ENCODE measurements at regions not wholly inside any gene's neighbourhood (a gene's known extent, or its start where the extent isn't known, plus 50 kb on each side); places are given as distances from the start of the nearest gene placed in this dataset.

GRCh38 chr7:156560075-156560474, 80.5 kb upstream of the RNF32 start:
- DNase-seq (no peak), ATAC-seq (ENCODE audit: low read depth in 2 of 2) (no peak)
- H3K27ac Mint-ChIP-seq, result no peak overlapping the region
- no peak overlapping the region for H3K4me3 ChIP-seq (ENCODE audit: low read depth, low read length)
- peaks cover 7% of the 10 kb centered on the region for H3K27me3 ChIP-seq (ENCODE audit: control insufficient read depth, insufficient read depth, low read length)
- H3K4me1 ChIP-seq (ENCODE audit: control insufficient read depth, insufficient read depth, low read length, poor library complexity, severe bottlenecking), result no peaks in the 10 kb centered on the region
- H3K27me3 Mint-ChIP-seq, result peaks cover 6% of the 10 kb centered on the region
- H3K27ac ChIP-seq (ENCODE audit: insufficient read depth, low read length, poor library complexity, severe bottlenecking), result no peak overlapping the region
- no peaks in the 10 kb centered on the region for H3K36me3 Mint-ChIP-seq
- H3K36me3 ChIP-seq (ENCODE audit: control insufficient read depth, insufficient read depth, low read length), result no peaks in the 10 kb centered on the region
- H3K4me1 Mint-ChIP-seq, result no peaks in the 10 kb centered on the region
- H3K9me3 ChIP-seq (ENCODE audit: control insufficient read depth in 2 of 2, low read length in 2 of 2), result no peaks in the 10 kb centered on the region
- no peak overlapping the region for H3K4me3 Mint-ChIP-seq
- H3K9me3 Mint-ChIP-seq, result peaks cover 0 to 12% (median 3%) of the 10 kb centered on the region in 7 donors

- peaks cover 0 to 5% (median under 1%) of the 10 kb centered on the region in 7 donors for H3K9me3 Mint-ChIP-seq
- ATAC-seq (ENCODE audit: low read depth in 2 of 2) (no peak), DNase-seq (no peak)
- H3K27me3 Mint-ChIP-seq, result peaks cover 6% of the 10 kb centered on the region
- H3K27me3 ChIP-seq (ENCODE audit: control insufficient read depth, insufficient read depth, low read length), result peaks cover 7% of the 10 kb centered on the region
- H3K27ac Mint-ChIP-seq, result no peak overlapping the region
- no peaks in the 10 kb centered on the region for H3K9me3 ChIP-seq (ENCODE audit: control insufficient read depth in 2 of 2, low read length in 2 of 2)
- no peaks in the 10 kb centered on the region for H3K36me3 Mint-ChIP-seq
- H3K4me1 Mint-ChIP-seq, result no peaks in the 10 kb centered on the region
- H3K4me3 ChIP-seq (ENCODE audit: low read depth, low read length), result no peak overlapping the region
- H3K36me3 ChIP-seq (ENCODE audit: control insufficient read depth, insufficient read depth, low read length), result no peaks in the 10 kb centered on the region
- H3K4me3 Mint-ChIP-seq, result no peak overlapping the region
- no peak overlapping the region for H3K27ac ChIP-seq (ENCODE audit: insufficient read depth, low read length, poor library complexity, severe bottlenecking)
- no peaks in the 10 kb centered on the region for H3K4me1 ChIP-seq (ENCODE audit: control insufficient read depth, insufficient read depth, low read length, poor library complexity, severe bottlenecking)
Measured at GRCh38 chr7:156559001-156559400, 81.6 kb upstream of the RNF32 start.

GRCh38 chr7:156558198-156558597, 82.4 kb upstream of the RNF32 start:
- H3K36me3 Mint-ChIP-seq, result no peaks in the 10 kb centered on the region
- no peak for ATAC-seq (ENCODE audit: low read depth in 2 of 2)

GRCh38 chr7:156556083-156556482, 84.5 kb upstream of the RNF32 start:
- Mint-ChIP-seq H3K9me3 (peaks cover 0 to 1% (median 0%) of the 10 kb centered on the region in 7 donors), H3K4me1 (no peaks in the 10 kb centered on the region), H3K27me3 (no peaks in the 10 kb centered on the region), H3K36me3 (no peaks in the 10 kb centered on the region), H3K4me3 (no peak overlapping the region), H3K27ac (no peak overlapping the region)
- Histone ChIP-seq H3K9me3 (ENCODE audit: control insufficient read depth in 2 of 2, low read length in 2 of 2) (no peaks in the 10 kb centered on the region), H3K4me1 (ENCODE audit: control insufficient read depth, insufficient read depth, low read length, poor library complexity, severe bottlenecking) (no peaks in the 10 kb centered on the region), H3K27ac (ENCODE audit: insufficient read depth, low read length, poor library complexity, severe bottlenecking) (no peak overlapping the region), H3K4me3 (ENCODE audit: low read depth, low read length) (no peak overlapping the region), H3K27me3 (ENCODE audit: control insufficient read depth, insufficient read depth, low read length) (no peaks in the 10 kb centered on the region), H3K36me3 (ENCODE audit: control insufficient read depth, insufficient read depth, low read length) (no peaks in the 10 kb centered on the region)
- ATAC-seq (ENCODE audit: low read depth in 2 of 2) (no peak), DNase-seq (no peak)

More at GRCh38 chr7:156558198-156558597, 82.4 kb upstream of the RNF32 start:
- H3K4me3 Mint-ChIP-seq, result no peak overlapping the region
- Histone ChIP-seq H3K9me3 (ENCODE audit: control insufficient read depth in 2 of 2, low read length in 2 of 2) (no peaks in the 10 kb centered on the region), H3K27ac (ENCODE audit: insufficient read depth, low read length, poor library complexity, severe bottlenecking) (no peak overlapping the region), H3K27me3 (ENCODE audit: control insufficient read depth, insufficient read depth, low read length) (peaks cover 7% of the 10 kb centered on the region), H3K36me3 (ENCODE audit: control insufficient read depth, insufficient read depth, low read length) (no peaks in the 10 kb centered on the region), H3K4me3 (ENCODE audit: low read depth, low read length) (no peak overlapping the region), H3K4me1 (ENCODE audit: control insufficient read depth, insufficient read depth, low read length, poor library complexity, severe bottlenecking) (no peaks in the 10 kb centered on the region)
- H3K27ac Mint-ChIP-seq, result no peak overlapping the region
- peaks cover 0 to 2% (median 0%) of the 10 kb centered on the region in 7 donors for H3K9me3 Mint-ChIP-seq
- no peak for DNase-seq
- no peaks in the 10 kb centered on the region for H3K4me1 Mint-ChIP-seq
- H3K27me3 Mint-ChIP-seq, result peaks cover 5% of the 10 kb centered on the region

- no peaks in the 10 kb centered on the region for H3K4me1 ChIP-seq (ENCODE audit: control insufficient read depth, insufficient read depth, low read length, poor library complexity, severe bottlenecking)
- no peak for ATAC-seq (ENCODE audit: low read depth in 2 of 2)
- no peak overlapping the region for H3K4me3 Mint-ChIP-seq
- H3K36me3 Mint-ChIP-seq, result no peaks in the 10 kb centered on the region
- no peak overlapping the region for H3K4me3 ChIP-seq (ENCODE audit: low read depth, low read length)
- no peaks in the 10 kb centered on the region for H3K27me3 ChIP-seq (ENCODE audit: control insufficient read depth, insufficient read depth, low read length)
- no peak overlapping the region for H3K27ac ChIP-seq (ENCODE audit: insufficient read depth, low read length, poor library complexity, severe bottlenecking)
- no peaks in the 10 kb centered on the region for H3K27me3 Mint-ChIP-seq
- H3K27ac Mint-ChIP-seq, result no peak overlapping the region
- no peak for DNase-seq
- H3K9me3 ChIP-seq (ENCODE audit: control insufficient read depth in 2 of 2, low read length in 2 of 2), result no peaks in the 10 kb centered on the region
- no peaks in the 10 kb centered on the region for H3K4me1 Mint-ChIP-seq
- H3K9me3 Mint-ChIP-seq, result peaks cover 0 to 3% (median 0%) of the 10 kb centered on the region in 7 donors
- H3K36me3 ChIP-seq (ENCODE audit: control insufficient read depth, insufficient read depth, low read length), result no peaks in the 10 kb centered on the region
Measured at GRCh38 chr7:156554488-156554887, 86.1 kb upstream of the RNF32 start.

- no peak for ATAC-seq (ENCODE audit: low read depth in 2 of 2)
- no peak overlapping the region for H3K27ac Mint-ChIP-seq
- H3K4me3 Mint-ChIP-seq, result no peak overlapping the region
Measured at GRCh38 chr7:156549636-156550035, 90.9 kb upstream of the RNF32 start.

GRCh38 chr7:156547884-156548561, 92.6 kb upstream of the RNF32 start:
- H3K4me3 Mint-ChIP-seq, result no peak overlapping the region
- H3K27me3 Mint-ChIP-seq, result no peaks in the 10 kb centered on the region
- H3K4me1 Mint-ChIP-seq, result no peaks in the 10 kb centered on the region
- peaks cover 0 to 5% of the 10 kb centered on the region in 2 experiments for H3K9me3 ChIP-seq (ENCODE audit: control insufficient read depth in 2 of 2, low read length in 2 of 2)
- ATAC-seq (ENCODE audit: low read depth in 2 of 2), result no peak
- no peak overlapping the region for H3K4me3 ChIP-seq (ENCODE audit: low read depth, low read length)
- H3K36me3 Mint-ChIP-seq, result no peaks in the 10 kb centered on the region
- no peaks in the 10 kb centered on the region for H3K36me3 ChIP-seq (ENCODE audit: control insufficient read depth, insufficient read depth, low read length)
- H3K4me1 ChIP-seq (ENCODE audit: control insufficient read depth, insufficient read depth, low read length, poor library complexity, severe bottlenecking), result no peaks in the 10 kb centered on the region
- H3K9me3 Mint-ChIP-seq, result peaks cover 0 to 8% (median 3%) of the 10 kb centered on the region in 7 donors
- no peak for DNase-seq
- no peak overlapping the region for H3K27ac Mint-ChIP-seq
- no peak overlapping the region for H3K27ac ChIP-seq (ENCODE audit: insufficient read depth, low read length, poor library complexity, severe bottlenecking)
- H3K27me3 ChIP-seq (ENCODE audit: control insufficient read depth, insufficient read depth, low read length), result no peaks in the 10 kb centered on the region

More at GRCh38 chr7:156549636-156550035, 90.9 kb upstream of the RNF32 start:
- Mint-ChIP-seq H3K9me3 (peaks cover 0 to 8% (median 3%) of the 10 kb centered on the region in 7 donors), H3K36me3 (no peaks in the 10 kb centered on the region), H3K27me3 (no peaks in the 10 kb centered on the region), H3K4me1 (no peaks in the 10 kb centered on the region)
- peaks cover 0 to 5% of the 10 kb centered on the region in 2 experiments for H3K9me3 ChIP-seq (ENCODE audit: control insufficient read depth in 2 of 2, low read length in 2 of 2)
- no peaks in the 10 kb centered on the region for H3K36me3 ChIP-seq (ENCODE audit: control insufficient read depth, insufficient read depth, low read length)
- H3K4me1 ChIP-seq (ENCODE audit: control insufficient read depth, insufficient read depth, low read length, poor library complexity, severe bottlenecking), result no peaks in the 10 kb centered on the region
- no peak overlapping the region for H3K4me3 ChIP-seq (ENCODE audit: low read depth, low read length)
- no peak for DNase-seq
- no peak overlapping the region for H3K27ac ChIP-seq (ENCODE audit: insufficient read depth, low read length, poor library complexity, severe bottlenecking)
- no peaks in the 10 kb centered on the region for H3K27me3 ChIP-seq (ENCODE audit: control insufficient read depth, insufficient read depth, low read length)

- peaks cover 0 to 8% (median 3%) of the 10 kb centered on the region in 7 donors for H3K9me3 Mint-ChIP-seq
- Histone ChIP-seq H3K4me1 (ENCODE audit: control insufficient read depth, insufficient read depth, low read length, poor library complexity, severe bottlenecking) (no peaks in the 10 kb centered on the region), H3K4me3 (ENCODE audit: low read depth, low read length) (no peak overlapping the region), H3K36me3 (ENCODE audit: control insufficient read depth, insufficient read depth, low read length) (no peaks in the 10 kb centered on the region), H3K9me3 (ENCODE audit: control insufficient read depth in 2 of 2, low read length in 2 of 2) (peaks cover 2 to 5% of the 10 kb centered on the region in 2 experiments), H3K27ac (ENCODE audit: insufficient read depth, low read length, poor library complexity, severe bottlenecking) (no peak overlapping the region), H3K27me3 (ENCODE audit: control insufficient read depth, insufficient read depth, low read length) (no peaks in the 10 kb centered on the region)
- no peak overlapping the region for H3K4me3 Mint-ChIP-seq
- no peaks in the 10 kb centered on the region for H3K36me3 Mint-ChIP-seq
- ATAC-seq (ENCODE audit: low read depth in 2 of 2), result no peak
- no peaks in the 10 kb centered on the region for H3K4me1 Mint-ChIP-seq
- H3K27me3 Mint-ChIP-seq, result no peaks in the 10 kb centered on the region
- no peak overlapping the region for H3K27ac Mint-ChIP-seq
- no peak for DNase-seq
Measured at GRCh38 chr7:156545979-156546378, 94.6 kb upstream of the RNF32 start.
